PFSK-1 (cell line): ENCODE measurements at regions not wholly inside any gene's neighbourhood (a gene's known extent, or its start where the extent isn't known, plus 50 kb on each side); places are given as distances from the start of the nearest gene placed in this dataset.

Experiments
- FOXP2 ChIP-seq: optimal IDR thresholded peaks from 2 replicates; pipeline ENCODE3; 2011; ENCODE audit warnings: borderline replicate concordance, control low read depth, inconsistent platforms; ENCODE audit not compliant: insufficient read depth; ENCODE audit errors: extremely low read length, extremely low read depth
- POLR2AphosphoS5 ChIP-seq: IDR thresholded peaks from 2 replicates; pipeline ENCODE4 v1.6.1; 2012; ENCODE audit warnings: low read depth, mild to moderate bottlenecking, control low read depth, low read length, moderate library complexity
- REST ChIP-seq, 2 experiments: IDR thresholded peaks; 2 replicates each; pipeline versions ENCODE4 v1.6.1 to v1.8.0; 2011 to 2012; ENCODE audit warnings: low read depth in 2 of 2, low read length in 2 of 2, control low read depth in 1 of 2, inconsistent platforms in 1 of 2, mild to moderate bottlenecking in 1 of 2, moderate library complexity in 1 of 2; ENCODE audit not compliant: insufficient read depth in 1 of 2
- SIN3A ChIP-seq: IDR thresholded peaks from 2 replicates; pipeline ENCODE4 v1.6.1; 2012; ENCODE audit warnings: mild to moderate bottlenecking, low read length, moderate library complexity, borderline replicate concordance; ENCODE audit not compliant: insufficient read depth
- TAF1 ChIP-seq: IDR thresholded peaks from 2 replicates; pipeline ENCODE4 v1.6.1; 2012; ENCODE audit warnings: low read length, control low read depth, borderline replicate concordance; ENCODE audit not compliant: insufficient read depth

GRCh38 chr21:38994042-38994441 lies 188.3 kb downstream of the ETS2 start:
- TF ChIP-seq TAF1 (no peak), FOXP2 (no peak), POLR2AphosphoS5 (no peak), SIN3A (no peak), REST (IDR thresholded peaks at IDR 0.05; ENCODE audit: insufficient read depth in 1 of 2, low read depth in 2 of 2, low read length in 2 of 2) (no peak)

GRCh38 chr21:38993561-38993960 lies 187.8 kb downstream of the ETS2 start:
- TF ChIP-seq REST (IDR thresholded peaks at IDR 0.05; ENCODE audit: insufficient read depth in 1 of 2, low read depth in 2 of 2, low read length in 2 of 2) (no peak), TAF1 (no peak), FOXP2 (no peak), POLR2AphosphoS5 (no peak), SIN3A (no peak)

GRCh38 chr21:38992737-38993136 lies 187.0 kb downstream of the ETS2 start:
- TF ChIP-seq POLR2AphosphoS5 (no peak), TAF1 (no peak), FOXP2 (no peak), SIN3A (no peak), REST (IDR thresholded peaks at IDR 0.05; ENCODE audit: insufficient read depth in 1 of 2, low read depth in 2 of 2, low read length in 2 of 2) (no peak)

GRCh38 chr21:38990424-38990794 lies 184.7 kb downstream of the ETS2 start:
- no peak for TF ChIP-seq SIN3A
- TF ChIP-seq FOXP2, result no peak
- TF ChIP-seq REST (IDR thresholded peaks at IDR 0.05; ENCODE audit: insufficient read depth in 1 of 2, low read depth in 2 of 2, low read length in 2 of 2), result no peak
- no peak for TF ChIP-seq POLR2AphosphoS5
- TF ChIP-seq TAF1, result no peak

GRCh38 chr21:38989745-38990423 lies 184.2 kb downstream of the ETS2 start:
- TF ChIP-seq SIN3A (no peak), FOXP2 (peak; percentile 96), REST (IDR thresholded peaks at IDR 0.05; ENCODE audit: insufficient read depth in 1 of 2, low read depth in 2 of 2, low read length in 2 of 2) (no peak), TAF1 (no peak), POLR2AphosphoS5 (no peak)
